ENCODE measurements at regions not wholly inside any gene's neighbourhood (a gene's known extent, or its start where the extent isn't known, plus 50 kb on each side); places are given as distances from the start of the nearest gene placed in this dataset.

DNA sequence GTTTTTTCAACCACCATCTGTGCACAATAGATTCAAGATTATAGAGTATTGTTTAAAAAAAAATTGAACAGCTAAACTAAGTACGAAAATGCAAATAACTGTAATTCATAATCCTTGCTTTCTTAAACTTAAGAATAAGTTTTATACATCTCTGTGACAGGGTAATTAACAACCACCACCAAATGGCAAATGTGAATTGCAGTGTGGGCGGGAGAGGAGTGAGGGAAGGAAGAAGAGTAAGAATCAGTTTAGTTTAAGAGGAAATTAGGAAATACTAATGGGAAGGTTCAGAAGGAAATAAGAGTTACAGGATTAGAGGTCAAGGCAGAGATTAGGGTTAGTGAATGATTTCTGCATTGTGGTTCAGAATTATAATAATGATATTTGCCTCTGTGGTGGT, 430.9 kb downstream of the SPRY1 start:
- H3K27me3 ChIP-seq (ENCODE audit: control insufficient read depth, insufficient read depth, low read length) = no peaks in the 10 kb centered on the region
- no peak overlapping the region for H3K4me3 ChIP-seq (ENCODE audit: low read depth, low read length)
- no peak for DNase-seq (ENCODE audit: low read depth)
- H3K36me3 ChIP-seq (ENCODE audit: control insufficient read depth, insufficient read depth, low read length) = no peaks in the 10 kb centered on the region
- TF ChIP-seq CTCF (IDR thresholded peaks at IDR 0.05; ENCODE audit: insufficient read depth, low read length, poor library complexity, severe bottlenecking) = no peak

DNA sequence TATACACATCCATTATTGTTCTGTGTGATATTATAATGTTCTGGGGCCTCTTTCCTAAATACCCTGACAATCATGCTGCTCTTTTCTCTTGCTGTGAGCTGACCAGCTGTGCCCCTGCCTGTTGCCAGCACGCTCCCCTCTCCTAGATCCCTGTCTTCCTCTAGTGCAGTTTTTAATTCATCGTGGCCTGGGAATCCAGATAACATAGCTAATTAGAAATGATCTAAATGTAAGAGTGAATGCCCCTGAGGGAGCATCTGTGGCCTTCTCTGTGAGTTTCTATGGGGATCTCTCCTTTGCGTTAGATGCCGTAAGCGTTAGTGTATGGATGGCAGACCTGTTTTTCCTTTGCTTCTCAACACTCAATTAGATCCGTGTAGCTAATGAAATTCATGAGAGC, 434.3 kb downstream of the SPRY1 start:
- DNase-seq (ENCODE audit: low read depth) = no peak
- Histone ChIP-seq H3K27me3 (ENCODE audit: control insufficient read depth, insufficient read depth, low read length) (no peaks in the 10 kb centered on the region), H3K4me3 (ENCODE audit: low read depth, low read length) (no peak overlapping the region), H3K36me3 (ENCODE audit: control insufficient read depth, insufficient read depth, low read length) (no peaks in the 10 kb centered on the region)
- no peak for TF ChIP-seq CTCF (IDR thresholded peaks at IDR 0.05; ENCODE audit: insufficient read depth, low read length, poor library complexity, severe bottlenecking)

GRCh38 chr4:123832173-123833026, 435.8 kb downstream of the SPRY1 start:
- Histone ChIP-seq H3K36me3 (ENCODE audit: control insufficient read depth, insufficient read depth, low read length) (no peaks in the 10 kb centered on the region), H3K27me3 (ENCODE audit: control insufficient read depth, insufficient read depth, low read length) (no peaks in the 10 kb centered on the region), H3K4me3 (ENCODE audit: low read depth, low read length) (no peak overlapping the region)
- peak; percentile 93 for DNase-seq (ENCODE audit: low read depth)
- TF ChIP-seq CTCF (IDR thresholded peaks at IDR 0.05; ENCODE audit: insufficient read depth, low read length, poor library complexity, severe bottlenecking) = no peak

- no peak for TF ChIP-seq CTCF (IDR thresholded peaks at IDR 0.05; ENCODE audit: insufficient read depth, low read length, poor library complexity, severe bottlenecking)
- Histone ChIP-seq H3K36me3 (ENCODE audit: control insufficient read depth, insufficient read depth, low read length) (no peaks in the 10 kb centered on the region), H3K4me3 (ENCODE audit: low read depth, low read length) (no peak overlapping the region), H3K27me3 (ENCODE audit: control insufficient read depth, insufficient read depth, low read length) (no peaks in the 10 kb centered on the region)
- no peak for DNase-seq (ENCODE audit: low read depth)
These were observed 436.6 kb downstream of the SPRY1 start for GRCh38 chr4:123833171-123833643.

GRCh38 chr4:123835831-123836590, 439.4 kb downstream of the SPRY1 start:
- Histone ChIP-seq H3K36me3 (ENCODE audit: control insufficient read depth, insufficient read depth, low read length) (no peaks in the 10 kb centered on the region), H3K4me3 (ENCODE audit: low read depth, low read length) (no peak overlapping the region), H3K27me3 (ENCODE audit: control insufficient read depth, insufficient read depth, low read length) (no peaks in the 10 kb centered on the region)
- DNase-seq (ENCODE audit: low read depth) = no peak
- no peak for TF ChIP-seq CTCF (IDR thresholded peaks at IDR 0.05; ENCODE audit: insufficient read depth, low read length, poor library complexity, severe bottlenecking)
